HepG2 (cell line): ENCODE measurements at regions not wholly inside any gene's neighbourhood (a gene's known extent, or its start where the extent isn't known, plus 50 kb on each side); places are given as distances from the start of the nearest gene placed in this dataset.

Experiments
- ATAC-seq: fragments of 200-7000 bp; cut with Tn5 transposase; 3 replicates; pipeline ENCODE4 v1.9.1; 2020; ENCODE audit warnings: mild to moderate bottlenecking, moderate library complexity
- BruUV-seq: library from RNA; stranded (reverse); fragments of 400-500 nt; replicated peaks from 2 replicates; lab custom pipeline; 2021; lab: Mats Ljungman, UMichigan
- CTCF ChIA-PET: fragments of 300-600 bp; formaldehyde crosslinking; extraction: SDS; loops from one replicate; lab custom pipeline; 2021; ENCODE audit warnings: low total read pairs, inconsistent platforms, low intra/inter-chr PET ratio; lab: Yijun Ruan, JAX
- POLR2A ChIA-PET: fragments of 350-600 bp; sonication (Branson Sonifier 250); formaldehyde crosslinking; loops from one replicate; lab custom pipeline; 2020; ENCODE audit warnings: antibody characterized with exemption, inconsistent platforms; lab: Yijun Ruan, JAX
- DNase-seq: peaks from one replicate; pipeline ENCODE4 v3.0.0-alpha.2; 2015; ENCODE audit warnings: low spot score
- FAIRE-seq: peaks from 3 replicates; lab custom pipeline; 2011; peaks lifted over from hg19 to GRCh38; lab: Jason Lieb, UNC
- H2AFZ ChIP-seq: one replicate; pipeline ENCODE4 v1.6.1; 2011; ENCODE audit warnings: low read length, inconsistent platforms
- H3K27ac ChIP-seq: fragments of 300-600 bp; 3 replicates; pipeline ENCODE4 v1.8.0; 2011; ENCODE audit warnings: mixed run types, mild to moderate bottlenecking, mixed read lengths, low read length, inconsistent platforms; ENCODE audit not compliant: insufficient read depth; ENCODE audit errors: extremely low read length
- H3K27me3 ChIP-seq, 2 experiments: fragments of 200-600 bp in 1 of 2; 2 replicates in 1 of 2; 3 replicates in 1 of 2; pipeline versions ENCODE4 v1.6.0 to v1.8.0; 2011; ENCODE audit warnings: low read length in 2 of 2, mild to moderate bottlenecking in 2 of 2, moderate library complexity in 2 of 2, inconsistent platforms in 1 of 2; ENCODE audit not compliant: insufficient read depth in 2 of 2, control insufficient read depth in 1 of 2
- H3K36me3 ChIP-seq, 2 experiments: fragments of 200-600 bp in 1 of 2; replicated peaks in 1 of 2; 2 replicates in 1 of 2; 3 replicates in 1 of 2; pipeline versions ENCODE4 v1.5.1 to v1.8.0; 2011; ENCODE audit warnings: low read length in 2 of 2, inconsistent platforms in 1 of 2; ENCODE audit not compliant: insufficient read depth in 2 of 2, control insufficient read depth in 1 of 2
- H3K4me1 ChIP-seq: 2 replicates; pipeline ENCODE4 v1.5.1; 2012; ENCODE audit warnings: low read length, inconsistent platforms; ENCODE audit not compliant: insufficient read depth
- H3K4me2 ChIP-seq: 2 replicates; pipeline ENCODE4 v1.6.0; 2011; ENCODE audit warnings: low read depth, low read length, inconsistent platforms
- H3K4me3 ChIP-seq, 3 experiments: fragments of 200-600 bp in 1 of 3; sonication (generic), shearing (Covaris generic) in 1 of 3; replicated peaks in 1 of 3; 2 replicates each; pipeline ENCODE4 v1.5.1; 2011 to 2016; ENCODE audit warnings: low read length in 3 of 3, inconsistent platforms in 2 of 3, low read depth in 2 of 3, mild to moderate bottlenecking in 2 of 3, control low read depth in 1 of 3, mixed read lengths in 1 of 3; ENCODE audit not compliant: insufficient read depth in 1 of 3
- H3K79me2 ChIP-seq: one replicate; pipeline ENCODE4 v1.6.1; 2011; ENCODE audit warnings: low read length, inconsistent platforms; ENCODE audit not compliant: insufficient read depth
- H3K9ac ChIP-seq: 2 replicates; pipeline ENCODE4 v1.6.0; 2011; ENCODE audit warnings: mild to moderate bottlenecking, low read depth, low read length, inconsistent platforms; ENCODE audit not compliant: insufficient read depth
- H3K9me3 ChIP-seq: 2 replicates; pipeline ENCODE4 v1.5.1; 2012; ENCODE audit warnings: mild to moderate bottlenecking, low read length
- H4K20me1 ChIP-seq: 2 replicates; pipeline ENCODE4 v1.6.0; 2011; ENCODE audit warnings: inconsistent platforms, mild to moderate bottlenecking, low read length, moderate library complexity; ENCODE audit not compliant: insufficient read depth
- FOXA3 ChIP-seq: IDR thresholded peaks from 2 replicates; pipeline ENCODE4 v1.6.1; 2016; ENCODE audit warnings: missing genetic modification reagents, missing compliant biosample characterization
- GATAD1 ChIP-seq: IDR thresholded peaks from 2 replicates; pipeline ENCODE4 v1.6.1; 2016; ENCODE audit warnings: missing genetic modification reagents, missing compliant biosample characterization
- HMGA1 ChIP-seq: sonication (generic); formaldehyde crosslinking; conservative IDR thresholded peaks from 2 replicates; pipeline ENCODE4 v1.4.0; 2020; ENCODE audit warnings: missing genetic modification reagents
- NR1H2 ChIP-seq: sonication (generic); formaldehyde crosslinking; IDR thresholded peaks from 2 replicates; pipeline ENCODE4 v1.8.1; 2022; ENCODE audit warnings: low read depth, missing genetic modification reagents, borderline replicate concordance
- SMAD9 ChIP-seq: sonication (generic); formaldehyde crosslinking; IDR thresholded peaks from 2 replicates; pipeline ENCODE4 v1.5.1; 2020; ENCODE audit warnings: mild to moderate bottlenecking, missing genetic modification reagents
- TMF1 ChIP-seq: sonication (generic); formaldehyde crosslinking; IDR thresholded peaks from 2 replicates; pipeline ENCODE4 v1.8.1; 2022; ENCODE audit warnings: low read depth, missing genetic modification reagents
- ZFX ChIP-seq: sonication (generic); formaldehyde crosslinking; IDR thresholded peaks from 2 replicates; pipeline ENCODE4 v1.4.0; 2020; ENCODE audit warnings: mild to moderate bottlenecking, low read depth, missing genetic modification reagents, moderate library complexity
- ZNF142 ChIP-seq: sonication (generic); formaldehyde crosslinking; IDR thresholded peaks from 2 replicates; pipeline ENCODE4 v1.4.0; 2020; ENCODE audit warnings: missing genetic modification reagents
- ZNF441 ChIP-seq: sonication (generic); formaldehyde crosslinking; IDR thresholded peaks from 2 replicates; pipeline ENCODE4 v1.7.0; 2021; ENCODE audit warnings: missing genetic modification reagents, borderline replicate concordance
- ZNF576 ChIP-seq: sonication (generic); formaldehyde crosslinking; IDR thresholded peaks from 2 replicates; pipeline ENCODE4 v1.4.0; 2020; ENCODE audit warnings: mild to moderate bottlenecking, missing genetic modification reagents
- ZSCAN21 ChIP-seq: sonication (generic); formaldehyde crosslinking; IDR thresholded peaks from 2 replicates; pipeline ENCODE4 v1.8.0; 2022; ENCODE audit warnings: mild to moderate bottlenecking, missing genetic modification reagents, moderate library complexity, borderline replicate concordance
- WGBS: methylation state at CpG from one replicate; pipeline ENCODE4 v1.1.6; 2017; ENCODE audit warnings: low lambda C conversion rate; 5-methylcytosine and 5-hydroxymethylcytosine counted together
- in situ Hi-C: cut with HindIII; loops from 2 replicates; pipeline ENCODE4 v1.10.0; 2017; ENCODE audit warnings: low pct_unique_long_range_greater_than_20kb; ENCODE audit not compliant: extremely low pct_ligation_motif_present
- intact Hi-C: fragments of 100-400 bp; cut with micrococcal nuclease; formaldehyde crosslinking; loops from one replicate; pipeline ENCODE4 v1.10.0; 2022; ENCODE audit not compliant: unreplicated experiment
- TF ChIP-seq, protein P1 (sequence below): sonication (generic); formaldehyde crosslinking; conservative IDR thresholded peaks from 2 replicates; pipeline ENCODE4 v1.8.1; 2023; ENCODE audit warnings: missing genetic modification reagents
- TF ChIP-seq, protein P2 (sequence below): IDR thresholded peaks from 2 replicates; pipeline ENCODE4 v1.6.1; 2016; ENCODE audit warnings: mild to moderate bottlenecking, missing biosample characterization, missing genetic modification reagents
- TF ChIP-seq, protein P3 (sequence below): sonication (generic); formaldehyde crosslinking; IDR thresholded peaks from 2 replicates; pipeline ENCODE4 v1.4.0; 2020; ENCODE audit warnings: mild to moderate bottlenecking, missing genetic modification reagents

GRCh38 chr11:24247846-24248245 is 249.0 kb upstream of the LUZP2 start (continued):
- TF ChIP-seq ZFX (CRISPR knock-in tag): no peak
- TF ChIP-seq, protein P1, sequence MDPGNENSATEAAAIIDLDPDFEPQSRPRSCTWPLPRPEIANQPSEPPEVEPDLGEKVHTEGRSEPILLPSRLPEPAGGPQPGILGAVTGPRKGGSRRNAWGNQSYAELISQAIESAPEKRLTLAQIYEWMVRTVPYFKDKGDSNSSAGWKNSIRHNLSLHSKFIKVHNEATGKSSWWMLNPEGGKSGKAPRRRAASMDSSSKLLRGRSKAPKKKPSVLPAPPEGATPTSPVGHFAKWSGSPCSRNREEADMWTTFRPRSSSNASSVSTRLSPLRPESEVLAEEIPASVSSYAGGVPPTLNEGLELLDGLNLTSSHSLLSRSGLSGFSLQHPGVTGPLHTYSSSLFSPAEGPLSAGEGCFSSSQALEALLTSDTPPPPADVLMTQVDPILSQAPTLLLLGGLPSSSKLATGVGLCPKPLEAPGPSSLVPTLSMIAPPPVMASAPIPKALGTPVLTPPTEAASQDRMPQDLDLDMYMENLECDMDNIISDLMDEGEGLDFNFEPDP (CRISPR knock-in tag): no peak
- TF ChIP-seq ZSCAN21: no peak
- no peak for TF ChIP-seq ZNF142 (CRISPR knock-in tag)
- TF ChIP-seq, protein P2, sequence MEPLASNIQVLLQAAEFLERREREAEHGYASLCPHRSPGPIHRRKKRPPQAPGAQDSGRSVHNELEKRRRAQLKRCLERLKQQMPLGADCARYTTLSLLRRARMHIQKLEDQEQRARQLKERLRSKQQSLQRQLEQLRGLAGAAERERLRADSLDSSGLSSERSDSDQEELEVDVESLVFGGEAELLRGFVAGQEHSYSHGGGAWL (CRISPR knock-in tag): no peak

GRCh38 chr11:24249921-24250320 is 246.9 kb upstream of the LUZP2 start:
- Histone ChIP-seq H2AFZ (no peak overlapping the region), H4K20me1 (no peaks in the 10 kb centered on the region), H3K4me1 (no peaks in the 10 kb centered on the region), H3K9me3 (no peaks in the 10 kb centered on the region), H3K27me3 (no peaks in the 10 kb centered on the region), H3K36me3 (no peaks in the 10 kb centered on the region), H3K27ac (no peak overlapping the region), H3K79me2 (no peaks in the 10 kb centered on the region), H3K4me2 (no peak overlapping the region), H3K4me3 (no peak overlapping the region), H3K9ac (no peak overlapping the region)
- 5% methylated on average over 1 of the region's 1 CpG for WGBS
- ATAC-seq (no peak), FAIRE-seq (no peak), DNase-seq (no peak)
- ChIA-PET CTCF (no interaction called here), POLR2A (no interaction called here)
- BruUV-seq: no TSS peak
- TF ChIP-seq ZNF576 (CRISPR knock-in tag) (no peak), FOXA3 (CRISPR knock-in tag) (no peak), TMF1 (CRISPR knock-in tag) (no peak), HMGA1 (CRISPR knock-in tag) (no peak), NR1H2 (CRISPR knock-in tag) (no peak), SMAD9 (CRISPR knock-in tag) (no peak), ZNF441 (CRISPR knock-in tag) (no peak), GATAD1 (no peak)
- TF ChIP-seq, protein P3, sequence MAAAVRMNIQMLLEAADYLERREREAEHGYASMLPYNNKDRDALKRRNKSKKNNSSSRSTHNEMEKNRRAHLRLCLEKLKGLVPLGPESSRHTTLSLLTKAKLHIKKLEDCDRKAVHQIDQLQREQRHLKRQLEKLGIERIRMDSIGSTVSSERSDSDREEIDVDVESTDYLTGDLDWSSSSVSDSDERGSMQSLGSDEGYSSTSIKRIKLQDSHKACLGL (CRISPR knock-in tag): no peak
- in situ Hi-C loops (no loop called here), intact Hi-C loops (no loop called here)
